H1 (cell line): ENCODE measurements at regions not wholly inside any gene's neighbourhood (a gene's known extent, or its start where the extent isn't known, plus 50 kb on each side); places are given as distances from the start of the nearest gene placed in this dataset.

Source experiments
- CTCF ChIA-PET: fragments of 300-600 bp; sonication (Branson Sonifier 250); formaldehyde crosslinking; loops from one replicate; lab custom pipeline; 2021; ENCODE audit not compliant: partially characterized antibody; lab: Charles Lee
- POLR2A ChIA-PET: fragments of 300-600 bp; sonication (Branson Sonifier 250); formaldehyde crosslinking; loops from one replicate; lab custom pipeline; 2021; ENCODE audit warnings: inconsistent platforms; ENCODE audit not compliant: partially characterized antibody; lab: Charles Lee
- DNase-seq, 2 experiments: peaks; one replicate each; pipeline versions ENCODE4 v3.0.0 to v3.0.0-alpha.2; 2010 to 2022; ENCODE audit warnings: low spot score in 2 of 2, low read depth in 1 of 2, mixed read lengths in 1 of 2
- FAIRE-seq: peaks from 2 replicates; lab custom pipeline; 2011; peaks lifted over from hg19 to GRCh38; lab: Jason Lieb, UNC
- H2AFZ ChIP-seq: 2 replicates; pipeline ENCODE4 v1.8.1; 2012; ENCODE audit warnings: low read length, inconsistent platforms
- H2AK5ac ChIP-seq: 2 replicates; pipeline ENCODE4 v1.6.1; 2013; ENCODE audit warnings: low read depth, low read length
- H2BK120ac ChIP-seq: replicated peaks from 2 replicates; pipeline ENCODE3; 2013; ENCODE audit warnings: low read depth, low read length, inconsistent platforms
- H2BK12ac ChIP-seq: 2 replicates; pipeline ENCODE4 v1.6.1; 2013; ENCODE audit warnings: low read depth, low read length
- H2BK15ac ChIP-seq: 2 replicates; pipeline ENCODE4 v1.6.1; 2013; ENCODE audit warnings: low read length
- H2BK20ac ChIP-seq: 2 replicates; pipeline ENCODE4 v1.6.1; 2013; ENCODE audit warnings: low read length
- H2BK5ac ChIP-seq: 2 replicates; pipeline ENCODE4 v1.6.1; 2013; ENCODE audit warnings: low read depth, low read length
- H3K14ac ChIP-seq: 2 replicates; pipeline ENCODE4 v1.6.1; 2013; ENCODE audit warnings: inconsistent platforms; ENCODE audit not compliant: insufficient read length
- H3K18ac ChIP-seq: 2 replicates; pipeline ENCODE4 v1.6.1; 2013; ENCODE audit warnings: low read length; ENCODE audit errors: extremely low read depth
- H3K23ac ChIP-seq: 2 replicates; pipeline ENCODE4 v1.6.1; 2013; ENCODE audit warnings: inconsistent platforms; ENCODE audit not compliant: insufficient read length
- H3K23me2 ChIP-seq: 2 replicates; pipeline ENCODE4 v1.6.1; 2013; ENCODE audit warnings: low read depth, low read length
- H3K27ac ChIP-seq: 2 replicates; pipeline ENCODE4 v1.6.1; 2011; ENCODE audit warnings: low read depth, low read length, inconsistent platforms
- H3K27me3 ChIP-seq, 4 experiments: replicated peaks in 1 of 4; 1 replicate in 1 of 4; 2 replicates in 3 of 4; pipeline versions ENCODE4 v1.6.1 to v1.8.1; 2011 to 2013; ENCODE audit warnings: low read length in 3 of 4, mild to moderate bottlenecking in 3 of 4, inconsistent platforms in 2 of 4, mixed read lengths in 2 of 4, moderate library complexity in 1 of 4; ENCODE audit not compliant: control insufficient read depth in 3 of 4, insufficient read depth in 3 of 4; ENCODE audit errors: extremely low read depth in 1 of 4
- H3K36me3 ChIP-seq, 4 experiments: 2 replicates each; pipeline versions ENCODE4 v1.6.1 to v1.8.1; 2011 to 2013; ENCODE audit warnings: mild to moderate bottlenecking in 4 of 4, low read length in 3 of 4, moderate library complexity in 2 of 4, control low read depth in 1 of 4, inconsistent platforms in 1 of 4; ENCODE audit not compliant: insufficient read depth in 4 of 4, control insufficient read depth in 2 of 4
- H3K4ac ChIP-seq: replicated peaks from 2 replicates; pipeline ENCODE3; 2013; ENCODE audit warnings: low read length, low read depth, mixed read lengths, inconsistent platforms; ENCODE audit not compliant: insufficient read length
- H3K4me1 ChIP-seq, 4 experiments: replicated peaks in 1 of 4; 1 replicate in 1 of 4; 2 replicates in 3 of 4; pipeline versions ENCODE4 v1.6.1 to v1.8.1; 2011 to 2013; ENCODE audit warnings: low read length in 3 of 4, inconsistent platforms in 2 of 4, mixed read lengths in 1 of 4; ENCODE audit not compliant: insufficient read depth in 4 of 4, control insufficient read depth in 3 of 4
- H3K4me2 ChIP-seq, 2 experiments: 2 replicates each; pipeline versions ENCODE4 v1.6.1 to v1.8.1; 2011 to 2013; ENCODE audit warnings: low read depth in 2 of 2, low read length in 2 of 2, control low read depth in 1 of 2, inconsistent platforms in 1 of 2, mild to moderate bottlenecking in 1 of 2; ENCODE audit not compliant: insufficient read depth in 1 of 2
- H3K4me3 ChIP-seq, 4 experiments: fragments of 200-600, 300-600 bp in 1 of 4; sonication (generic), shearing (Covaris generic), sonication (Bioruptor Twin) in 1 of 4; 2 replicates each; pipeline versions ENCODE4 v1.5.1 to v1.8.1; 2011 to 2016; ENCODE audit warnings: low read length in 4 of 4, low read depth in 3 of 4, control low read depth in 2 of 4, inconsistent platforms in 2 of 4, mild to moderate bottlenecking in 2 of 4, mixed read lengths in 1 of 4, moderate library complexity in 1 of 4; ENCODE audit not compliant: insufficient read depth in 2 of 4; ENCODE audit errors: extremely low read depth in 1 of 4
- H3K56ac ChIP-seq: replicated peaks from 2 replicates; pipeline ENCODE3; 2013; ENCODE audit warnings: low read depth, mild to moderate bottlenecking, mixed read lengths, low read length, inconsistent platforms; ENCODE audit not compliant: insufficient read length
- H3K79me1 ChIP-seq: 2 replicates; pipeline ENCODE4 v1.6.1; 2013; ENCODE audit warnings: low read depth, low read length, control low read depth
- H3K79me2 ChIP-seq, 2 experiments: 2 replicates each; pipeline versions ENCODE4 v1.6.1 to v1.8.1; 2012 to 2013; ENCODE audit warnings: low read length in 2 of 2, mild to moderate bottlenecking in 2 of 2, inconsistent platforms in 1 of 2; ENCODE audit not compliant: insufficient read depth in 2 of 2, control insufficient read depth in 1 of 2
- H3K9ac ChIP-seq, 4 experiments: replicated peaks in 1 of 4; 1 replicate in 1 of 4; 2 replicates in 3 of 4; pipeline versions ENCODE4 v1.6.1 to v1.8.1; 2011 to 2013; ENCODE audit warnings: low read depth in 3 of 4, low read length in 3 of 4, control low read depth in 2 of 4, mild to moderate bottlenecking in 2 of 4, moderate library complexity in 2 of 4, inconsistent platforms in 1 of 4; ENCODE audit errors: extremely low read depth in 1 of 4
- H3K9me3 ChIP-seq, 2 experiments: 2 replicates each; pipeline versions ENCODE4 v1.6.1 to v1.8.1; 2012 to 2013; ENCODE audit warnings: mild to moderate bottlenecking in 2 of 2, moderate library complexity in 2 of 2, control low read depth in 1 of 2, inconsistent platforms in 1 of 2, low read depth in 1 of 2, low read length in 1 of 2, mixed read lengths in 1 of 2; ENCODE audit not compliant: insufficient read depth in 2 of 2
- H4K20me1 ChIP-seq, 2 experiments: replicated peaks in 1 of 2; 2 replicates each; pipeline versions ENCODE3 to v1.8.1; 2011 to 2013; ENCODE audit warnings: inconsistent platforms in 2 of 2, low read length in 2 of 2, mild to moderate bottlenecking in 1 of 2; ENCODE audit not compliant: insufficient read depth in 2 of 2, control insufficient read depth in 1 of 2
- H4K5ac ChIP-seq: 2 replicates; pipeline ENCODE4 v1.6.1; 2013; ENCODE audit warnings: low read length, low read depth, mixed read lengths, inconsistent platforms; ENCODE audit not compliant: insufficient read length
- H4K8ac ChIP-seq: 2 replicates; pipeline ENCODE4 v1.8.0; 2013; ENCODE audit warnings: mild to moderate bottlenecking, moderate library complexity, low read length, inconsistent platforms; ENCODE audit not compliant: insufficient read depth; ENCODE audit errors: extremely low read depth
- H4K91ac ChIP-seq: replicated peaks from 2 replicates; pipeline ENCODE3; 2013; ENCODE audit warnings: low read length, mixed read lengths, inconsistent platforms; ENCODE audit not compliant: insufficient read length
- ASH2L ChIP-seq: fragments of 200-600, 300-600 bp; sonication (generic); IDR thresholded peaks from one replicate; pipeline ENCODE4 v1.7.1; 2017; ENCODE audit warnings: low read length
- CREB1 ChIP-seq: IDR thresholded peaks from 2 replicates; pipeline ENCODE4 v1.6.1; 2012; ENCODE audit warnings: inconsistent platforms
- CTCF ChIP-seq, 3 experiments: IDR thresholded peaks; 1 replicate in 2 of 3; 2 replicates in 1 of 3; pipeline versions ENCODE4 v1.5.1 to v1.6.1; 2011; ENCODE audit warnings: low read length in 3 of 3, mild to moderate bottlenecking in 3 of 3, inconsistent platforms in 2 of 3, low read depth in 1 of 3, moderate library complexity in 1 of 3; ENCODE audit not compliant: insufficient read depth in 1 of 3; ENCODE audit errors: control extremely low read depth in 1 of 3
- EZH2 ChIP-seq: fragments of 200-600 bp; sonication (generic); IDR thresholded peaks from 2 replicates; pipeline ENCODE4 v1.7.1; 2012; ENCODE audit warnings: low read depth, mild to moderate bottlenecking, moderate library complexity, low read length, inconsistent platforms; ENCODE audit not compliant: severe bottlenecking
- GABPA ChIP-seq: IDR thresholded peaks from 2 replicates; pipeline ENCODE4 v1.6.1; 2011; ENCODE audit warnings: mild to moderate bottlenecking, low read length, moderate library complexity, borderline replicate concordance; ENCODE audit not compliant: insufficient read depth
- HDAC2 ChIP-seq, 2 experiments: fragments of 300-600 bp in 1 of 2; sonication (generic) in 1 of 2; IDR thresholded peaks; 2 replicates each; pipeline ENCODE4 v1.6.1; 2011 to 2012; ENCODE audit warnings: low read depth in 2 of 2, low read length in 2 of 2, mild to moderate bottlenecking in 2 of 2, moderate library complexity in 2 of 2, borderline replicate concordance in 1 of 2, inconsistent platforms in 1 of 2
- KDM1A ChIP-seq: fragments of 200-600, 300-600 bp; sonication (generic); IDR thresholded peaks from 2 replicates; pipeline ENCODE4 v1.7.1; 2016; ENCODE audit warnings: mild to moderate bottlenecking, low read length, borderline replicate concordance
- PHF8 ChIP-seq: fragments of 200-600 bp; sonication (generic); conservative IDR thresholded peaks from 2 replicates; pipeline ENCODE4 v1.7.1; 2012; ENCODE audit warnings: low read depth, mild to moderate bottlenecking, inconsistent platforms, low read length, moderate library complexity
- POLR2A ChIP-seq, 2 experiments: IDR thresholded peaks; 1 replicate in 1 of 2; 2 replicates in 1 of 2; pipeline ENCODE4 v1.6.1; 2011; ENCODE audit warnings: low read depth in 2 of 2, low read length in 2 of 2, mild to moderate bottlenecking in 2 of 2; ENCODE audit errors: control extremely low read depth in 1 of 2
- SAP30 ChIP-seq: fragments of 300-600 bp; sonication (generic); IDR thresholded peaks from 2 replicates; pipeline ENCODE4 v1.7.1; 2012; ENCODE audit warnings: low read length, moderate library complexity, mild to moderate bottlenecking, inconsistent platforms; ENCODE audit not compliant: insufficient read depth, insufficient replicate concordance
- SIRT6 ChIP-seq: IDR thresholded peaks from one replicate; pipeline ENCODE4 v1.7.1; 2012; ENCODE audit warnings: low read length, inconsistent platforms
- TEAD4 ChIP-seq: IDR thresholded peaks from 2 replicates; pipeline ENCODE4 v1.6.1; 2012; ENCODE audit warnings: low read depth, low read length, inconsistent platforms, mixed read lengths
- YY1 ChIP-seq: IDR thresholded peaks from 2 replicates; pipeline ENCODE4 v1.6.1; 2011; ENCODE audit warnings: low read depth, mild to moderate bottlenecking, low read length

- Histone ChIP-seq H2BK5ac (no peak overlapping the region), H3K27ac (no peak overlapping the region)
- no peak for DNase-seq
Measured at GRCh38 chr5:105573575-105573974, 2011.0 kb upstream of the NUDT12 start.

More at GRCh38 chr5:105573575-105573974, 2011.0 kb upstream of the NUDT12 start:
- H3K4me2 ChIP-seq, result no peak overlapping the region
- no peak overlapping the region for H4K8ac ChIP-seq
- no peaks in the 10 kb centered on the region for H3K23me2 ChIP-seq
- no peak overlapping the region for H3K56ac ChIP-seq
- no peak for FAIRE-seq
- H3K79me2 ChIP-seq, result no peaks in the 10 kb centered on the region
- no peak for TF ChIP-seq YY1
- TF ChIP-seq KDM1A, result no peak
- no peak for TF ChIP-seq TEAD4
- no peak for TF ChIP-seq GABPA
- no peak for TF ChIP-seq SAP30
- no peak for TF ChIP-seq CREB1
- TF ChIP-seq HDAC2 (IDR thresholded peaks at IDR 0.05; ENCODE audit: borderline replicate concordance in 1 of 2, low read depth in 2 of 2, low read length in 2 of 2), result no peak
- no peak for TF ChIP-seq POLR2A (IDR thresholded peaks at IDR 0.05; ENCODE audit: control extremely low read depth in 1 of 2, low read depth in 2 of 2, low read length in 2 of 2)
- TF ChIP-seq CTCF (IDR thresholded peaks at IDR 0.05; ENCODE audit: control extremely low read depth in 1 of 3, insufficient read depth in 1 of 3, low read depth in 1 of 3, low read length in 3 of 3), result no peak
- TF ChIP-seq SIRT6, result no peak
- no peak for TF ChIP-seq EZH2
- no peak for TF ChIP-seq ASH2L
- no peak for TF ChIP-seq PHF8
- H3K27me3 ChIP-seq, result no peaks in the 10 kb centered on the region
- no peak overlapping the region for H3K23ac ChIP-seq
- H2BK20ac ChIP-seq, result no peak overlapping the region
- no peak overlapping the region for H3K18ac ChIP-seq
- H2AFZ ChIP-seq, result no peak overlapping the region
- H3K4me3 ChIP-seq, result no peak overlapping the region
- POLR2A ChIA-PET, result no interaction called here
- H4K20me1 ChIP-seq, result no peaks in the 10 kb centered on the region
- no peaks in the 10 kb centered on the region for H3K79me1 ChIP-seq
- H2AK5ac ChIP-seq, result no peak overlapping the region
- no peak overlapping the region for H3K14ac ChIP-seq
- H3K4me1 ChIP-seq, result no peaks in the 10 kb centered on the region
- H2BK12ac ChIP-seq, result no peak overlapping the region
- no peak overlapping the region for H4K91ac ChIP-seq
- no peaks in the 10 kb centered on the region for H3K36me3 ChIP-seq
- H4K5ac ChIP-seq, result no peak overlapping the region
- H3K9me3 ChIP-seq, result no peaks in the 10 kb centered on the region
- CTCF ChIA-PET, result interaction anchor here (1.3 kb wide), 1 partner anchor 67 kb away, joined by 3 read pairs; no protein-coding TSS in a partner anchor
- no peak overlapping the region for H2BK120ac ChIP-seq
- H3K9ac ChIP-seq, result no peak overlapping the region
- no peak overlapping the region for H2BK15ac ChIP-seq
- no peak overlapping the region for H3K4ac ChIP-seq
